Activated naive CD4-positive, alpha-beta T cell treated with anti-CD3 and anti-CD28 coated beads for 36 hours (primary cell): ENCODE measurements at regions not wholly inside any gene's neighbourhood (a gene's known extent, or its start where the extent isn't known, plus 50 kb on each side); places are given as distances from the start of the nearest gene placed in this dataset.

Experiments
- CTCF ChIA-PET: fragments of 350-600 bp; sonication (Branson Sonifier 250); formaldehyde crosslinking; loops from one replicate; lab custom pipeline; 2021; ENCODE audit warnings: antibody characterized with exemption; lab: Charles Lee
- DNase-seq: peaks from one replicate; pipeline ENCODE4 v3.0.0-alpha.2; 2020
- H3K27ac Mint-ChIP-seq: one replicate; pipeline ENCODE4 v1.8.0; 2021; ENCODE audit warnings: mild to moderate bottlenecking, mixed read lengths
- H3K27me3 Mint-ChIP-seq: one replicate; pipeline ENCODE4 v1.8.0; 2021; ENCODE audit warnings: low read depth, mixed read lengths
- H3K36me3 Mint-ChIP-seq: one replicate; pipeline ENCODE4 v1.8.0; 2021; ENCODE audit warnings: low read depth, mixed read lengths
- H3K4me1 Mint-ChIP-seq: one replicate; pipeline ENCODE4 v1.8.0; 2021; ENCODE audit warnings: low read depth, mixed read lengths
- H3K4me3 Mint-ChIP-seq: one replicate; pipeline ENCODE4 v1.8.0; 2021; ENCODE audit warnings: mild to moderate bottlenecking, moderate library complexity, mixed read lengths
- H3K9me3 Mint-ChIP-seq: one replicate; pipeline ENCODE4 v1.8.0; 2021; ENCODE audit warnings: mixed read lengths
- intact Hi-C: fragments of 100-400 bp; cut with micrococcal nuclease; formaldehyde crosslinking; loops from one replicate; pipeline ENCODE4 v1.15.1; 2023

DNA sequence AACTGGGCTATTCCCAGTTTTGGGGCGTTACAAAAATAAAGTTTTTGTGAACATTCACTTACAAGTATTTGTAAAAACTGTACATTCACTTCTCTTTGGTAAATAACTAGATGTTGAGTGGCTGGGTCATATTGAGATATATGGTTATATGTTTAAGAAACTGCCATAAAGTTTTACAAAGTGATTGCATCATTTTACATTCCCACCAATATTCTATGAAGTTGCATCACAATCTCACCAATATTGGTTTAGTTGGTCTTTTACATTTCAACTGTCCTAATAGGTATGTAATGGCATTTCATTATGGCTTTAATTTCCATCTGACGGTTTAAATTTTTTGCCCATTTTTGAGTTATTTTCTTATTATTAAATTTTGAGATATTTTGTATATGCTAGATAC lies 251.7 kb upstream of the GNAI1 start:
- H3K36me3 Mint-ChIP-seq = no peaks in the 10 kb centered on the region
- H3K4me3 Mint-ChIP-seq = no peak overlapping the region
- no peaks in the 10 kb centered on the region for H3K27me3 Mint-ChIP-seq
- no peak for DNase-seq
- no peaks in the 10 kb centered on the region for H3K4me1 Mint-ChIP-seq
- no peak overlapping the region for H3K27ac Mint-ChIP-seq
- intact Hi-C loops = no loop called here
- CTCF ChIA-PET = no interaction called here
- no peaks in the 10 kb centered on the region for H3K9me3 Mint-ChIP-seq

- Mint-ChIP-seq H3K27me3 (no peaks in the 10 kb centered on the region), H3K4me1 (no peaks in the 10 kb centered on the region), H3K9me3 (peaks cover 2% of the 10 kb centered on the region), H3K27ac (no peak overlapping the region), H3K4me3 (no peak overlapping the region), H3K36me3 (no peaks in the 10 kb centered on the region)
- CTCF ChIA-PET = no interaction called here
- DNase-seq = no peak
- intact Hi-C loops = no loop called here
Observed at GRCh38 chr7:79880312-79880711, 254.3 kb upstream of the GNAI1 start.

DNA sequence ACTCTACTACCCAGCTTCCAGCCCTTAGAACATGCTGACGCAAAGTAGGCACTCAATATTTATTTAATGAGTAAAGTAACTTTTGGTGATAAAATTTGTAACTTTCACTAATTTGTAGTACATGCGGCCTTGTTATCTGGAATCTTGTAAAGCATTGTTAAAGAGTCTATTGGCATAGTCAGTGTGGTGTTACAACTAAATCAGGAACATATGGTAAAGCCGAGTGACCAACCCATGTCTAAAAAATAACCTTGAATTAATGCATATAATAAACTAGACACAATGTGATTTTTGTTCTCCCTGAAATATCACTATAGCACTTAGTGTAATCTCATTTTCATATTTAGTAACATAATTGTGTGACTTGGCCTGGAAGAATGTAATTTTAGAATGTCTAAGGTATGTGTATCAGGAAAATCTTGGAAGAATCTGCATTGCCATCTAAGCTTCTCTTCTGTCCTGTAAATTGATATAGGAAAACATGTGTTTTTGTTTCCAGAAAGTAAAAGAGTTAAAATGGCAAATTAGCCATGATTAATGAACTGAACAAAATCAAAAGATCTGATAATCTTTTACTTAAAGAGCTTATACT lies 256.7 kb upstream of the GNAI1 start:
- H3K4me3 Mint-ChIP-seq = no peak overlapping the region
- CTCF ChIA-PET = no interaction called here
- no peak overlapping the region for H3K27ac Mint-ChIP-seq
- no peaks in the 10 kb centered on the region for H3K27me3 Mint-ChIP-seq
- no peak for DNase-seq
- intact Hi-C loops = no loop called here
- no peaks in the 10 kb centered on the region for H3K4me1 Mint-ChIP-seq
- H3K36me3 Mint-ChIP-seq = no peaks in the 10 kb centered on the region
- peaks cover 2% of the 10 kb centered on the region for H3K9me3 Mint-ChIP-seq

DNA sequence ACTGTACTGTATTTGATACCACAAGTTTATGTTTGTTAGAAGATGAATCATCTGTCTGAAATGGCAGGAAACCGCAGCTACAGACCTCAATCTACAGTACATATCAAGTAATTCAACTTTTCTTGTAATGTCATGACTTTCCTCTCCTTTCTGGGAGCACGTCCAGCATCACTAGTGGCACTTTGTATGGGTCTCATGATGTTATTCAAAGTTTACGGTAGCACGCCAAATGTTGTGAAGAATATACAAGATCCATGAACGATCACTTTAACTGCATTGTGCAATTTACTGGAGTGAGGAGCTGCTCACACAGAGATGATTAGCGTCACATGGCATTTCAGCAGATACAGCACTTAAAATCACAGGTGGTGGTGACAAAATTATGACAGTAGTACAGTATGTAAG lies 257.8 kb upstream of the GNAI1 start:
- intact Hi-C loops = no loop called here
- peaks cover 2% of the 10 kb centered on the region for H3K9me3 Mint-ChIP-seq
- no peaks in the 10 kb centered on the region for H3K4me1 Mint-ChIP-seq
- H3K27me3 Mint-ChIP-seq = no peaks in the 10 kb centered on the region
- DNase-seq = no peak
- H3K36me3 Mint-ChIP-seq = no peaks in the 10 kb centered on the region
- H3K27ac Mint-ChIP-seq = no peak overlapping the region
- CTCF ChIA-PET = no interaction called here
- no peak overlapping the region for H3K4me3 Mint-ChIP-seq

DNA sequence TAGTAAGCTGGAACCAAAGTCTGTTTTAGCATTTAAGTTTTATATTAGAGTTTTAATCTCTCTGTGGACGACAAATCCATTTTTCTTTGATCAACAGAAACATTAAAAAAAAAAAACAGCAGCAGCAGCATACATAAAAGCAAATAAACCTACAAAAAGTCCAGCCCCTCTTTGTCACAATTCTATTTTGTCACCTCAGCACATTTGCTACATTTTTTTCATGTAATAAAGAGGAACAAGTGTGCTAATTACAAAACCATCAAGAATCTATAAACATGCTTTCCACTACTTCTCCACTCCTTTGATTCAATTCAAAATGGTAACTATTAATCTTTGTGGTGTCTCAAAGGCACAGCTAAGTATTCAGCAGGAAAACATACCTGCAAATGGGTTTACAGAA lies 259.8 kb upstream of the GNAI1 start:
- Mint-ChIP-seq H3K9me3 (peaks cover 2% of the 10 kb centered on the region), H3K27me3 (no peaks in the 10 kb centered on the region), H3K36me3 (no peaks in the 10 kb centered on the region), H3K27ac (no peak overlapping the region), H3K4me3 (no peak overlapping the region), H3K4me1 (no peaks in the 10 kb centered on the region)
- CTCF ChIA-PET = no interaction called here
- intact Hi-C loops = no loop called here
- DNase-seq = no peak

DNA sequence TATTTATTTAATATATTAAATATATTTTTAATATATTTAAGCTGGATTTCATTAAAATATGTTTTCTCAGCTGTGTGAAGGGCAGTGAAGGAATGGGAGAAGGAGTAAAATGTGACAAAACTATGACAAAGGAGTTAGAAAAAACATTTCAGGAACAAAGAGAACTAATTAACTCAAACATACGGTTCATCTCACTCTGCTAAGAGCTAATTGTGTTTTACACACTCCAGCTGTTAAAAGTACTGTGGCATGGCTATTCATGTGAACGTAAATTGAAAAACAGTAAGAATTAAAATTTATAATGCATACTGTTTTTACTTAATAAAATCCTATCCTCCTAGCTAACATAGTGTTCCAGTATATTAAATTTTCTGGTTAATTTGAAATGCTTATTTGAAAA lies 262.5 kb upstream of the GNAI1 start:
- no peaks in the 10 kb centered on the region for H3K36me3 Mint-ChIP-seq
- DNase-seq = no peak
- H3K4me3 Mint-ChIP-seq = no peak overlapping the region
- no peaks in the 10 kb centered on the region for H3K27me3 Mint-ChIP-seq
- H3K9me3 Mint-ChIP-seq = peaks cover 2% of the 10 kb centered on the region
- peaks cover 4% of the 10 kb centered on the region for H3K4me1 Mint-ChIP-seq
- CTCF ChIA-PET = no interaction called here
- H3K27ac Mint-ChIP-seq = no peak overlapping the region
- intact Hi-C loops = no loop called here

GRCh38 chr7:79868010-79868409 lies 266.6 kb upstream of the GNAI1 start:
- Mint-ChIP-seq H3K36me3 (no peaks in the 10 kb centered on the region), H3K27me3 (no peaks in the 10 kb centered on the region)
- intact Hi-C loops = no loop called here

GRCh38 chr7:79862447-79863210 lies 272.0 kb upstream of the GNAI1 start:
- Mint-ChIP-seq H3K27ac (no peak overlapping the region), H3K36me3 (no peaks in the 10 kb centered on the region), H3K27me3 (no peaks in the 10 kb centered on the region), H3K4me1 (no peaks in the 10 kb centered on the region), H3K9me3 (no peaks in the 10 kb centered on the region), H3K4me3 (no peak overlapping the region)
- intact Hi-C loops = no loop called here
- CTCF ChIA-PET = no interaction called here
- DNase-seq = no peak

More at GRCh38 chr7:79868010-79868409, 266.6 kb upstream of the GNAI1 start:
- H3K4me1 Mint-ChIP-seq = peaks cover 4% of the 10 kb centered on the region
- no peaks in the 10 kb centered on the region for H3K9me3 Mint-ChIP-seq
- no peak overlapping the region for H3K4me3 Mint-ChIP-seq
- DNase-seq = no peak
- CTCF ChIA-PET = interaction anchor here (0.7 kb wide), 1 partner anchor 224 kb away, joined by 3 read pairs; no protein-coding TSS in a partner anchor
- H3K27ac Mint-ChIP-seq = no peak overlapping the region

DNA sequence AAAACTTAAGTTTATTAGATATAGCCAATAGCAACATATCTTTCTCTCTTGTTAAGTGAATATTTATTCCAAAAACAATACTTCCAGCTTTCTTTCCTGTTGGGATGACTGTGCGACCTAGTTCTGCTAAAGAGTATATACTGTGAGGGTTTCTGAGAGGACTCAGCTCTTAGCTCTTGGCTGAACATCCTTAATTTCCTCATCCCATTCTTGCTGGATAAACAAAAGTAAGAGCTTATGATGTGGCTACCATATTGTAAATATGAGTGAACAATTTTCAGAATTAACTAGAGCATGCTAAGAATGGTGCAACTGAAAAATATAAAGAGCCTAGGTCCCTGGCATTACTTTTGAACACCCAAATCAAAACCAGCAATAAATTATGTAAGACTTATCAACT lies 279.5 kb upstream of the GNAI1 start:
- H3K4me3 Mint-ChIP-seq = no peak overlapping the region
- intact Hi-C loops = no loop called here
- H3K27ac Mint-ChIP-seq = no peak overlapping the region
- H3K27me3 Mint-ChIP-seq = no peaks in the 10 kb centered on the region
- CTCF ChIA-PET = no interaction called here
- no peak for DNase-seq
- H3K36me3 Mint-ChIP-seq = no peaks in the 10 kb centered on the region
- no peaks in the 10 kb centered on the region for H3K4me1 Mint-ChIP-seq
- H3K9me3 Mint-ChIP-seq = no peaks in the 10 kb centered on the region

- H3K4me3 Mint-ChIP-seq = no peak overlapping the region
- CTCF ChIA-PET = no interaction called here
- H3K27ac Mint-ChIP-seq = no peak overlapping the region
- H3K9me3 Mint-ChIP-seq = no peaks in the 10 kb centered on the region
- no peaks in the 10 kb centered on the region for H3K4me1 Mint-ChIP-seq
- H3K27me3 Mint-ChIP-seq = no peaks in the 10 kb centered on the region
- no peak for DNase-seq
- H3K36me3 Mint-ChIP-seq = no peaks in the 10 kb centered on the region
- intact Hi-C loops = no loop called here
Observed at GRCh38 chr7:79854621-79855020, 280.0 kb upstream of the GNAI1 start.

DNA sequence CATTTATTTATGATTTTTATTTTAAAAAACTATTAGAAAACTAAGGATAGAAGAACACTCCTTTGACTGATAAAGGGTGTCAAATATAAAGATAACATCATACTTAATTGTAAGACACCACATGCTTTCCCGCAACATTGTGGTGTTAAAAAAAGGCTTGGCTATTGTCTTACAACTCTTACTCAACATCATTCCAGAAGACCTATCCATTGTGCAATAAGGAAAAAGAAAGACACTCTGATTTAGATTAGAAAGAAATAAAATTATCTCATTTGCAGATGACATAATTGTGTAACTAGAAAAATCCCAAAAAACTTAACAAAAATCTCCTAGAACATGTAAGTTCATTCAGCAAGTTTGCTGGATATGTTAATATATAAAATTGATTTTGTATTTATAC lies 296.7 kb upstream of the GNAI1 start:
- Mint-ChIP-seq H3K27ac (no peak overlapping the region), H3K36me3 (no peaks in the 10 kb centered on the region), H3K9me3 (peaks cover 3% of the 10 kb centered on the region), H3K4me1 (no peaks in the 10 kb centered on the region), H3K4me3 (no peak overlapping the region), H3K27me3 (no peaks in the 10 kb centered on the region)
- CTCF ChIA-PET = no interaction called here
- no peak for DNase-seq
- intact Hi-C loops = no loop called here

- H3K27ac Mint-ChIP-seq = no peak overlapping the region
- H3K9me3 Mint-ChIP-seq = peaks cover 3% of the 10 kb centered on the region
- H3K4me3 Mint-ChIP-seq = no peak overlapping the region
- DNase-seq = no peak
- CTCF ChIA-PET = no interaction called here
- intact Hi-C loops = no loop called here
- H3K27me3 Mint-ChIP-seq = no peaks in the 10 kb centered on the region
- no peaks in the 10 kb centered on the region for H3K36me3 Mint-ChIP-seq
- H3K4me1 Mint-ChIP-seq = no peaks in the 10 kb centered on the region
Observed at GRCh38 chr7:79833616-79834015, 301.0 kb upstream of the GNAI1 start.

GRCh38 chr7:79828866-79829265 lies 305.8 kb upstream of the GNAI1 start:
- Mint-ChIP-seq H3K4me3 (no peak overlapping the region), H3K4me1 (no peaks in the 10 kb centered on the region), H3K36me3 (no peaks in the 10 kb centered on the region), H3K27ac (no peak overlapping the region), H3K9me3 (no peaks in the 10 kb centered on the region), H3K27me3 (no peaks in the 10 kb centered on the region)
- DNase-seq = no peak
- intact Hi-C loops = no loop called here
- CTCF ChIA-PET = no interaction called here
